GM23338 (cell line): ENCODE measurements at regions not wholly inside any gene's neighbourhood (a gene's known extent, or its start where the extent isn't known, plus 50 kb on each side); places are given as distances from the start of the nearest gene placed in this dataset.

Experiments
- ATAC-seq: fragments of 200-7000 bp; cut with Tn5 transposase; 3 replicates; pipeline ENCODE4 v1.9.1; 2020
- DNase-seq: peaks from one replicate; pipeline ENCODE4 v3.0.0-alpha.2; 2015; ENCODE audit warnings: low spot score
- H2AFZ ChIP-seq: fragments of 200-600 bp; sonication (generic); 2 replicates; pipeline ENCODE4 v1.8.0; 2016; ENCODE audit warnings: antibody characterized with exemption, mild to moderate bottlenecking, moderate library complexity
- H3F3A ChIP-seq: fragments of 200-600 bp; sonication (generic); replicated peaks from 2 replicates; pipeline ENCODE4 v1.8.0; 2017; ENCODE audit warnings: antibody characterized with exemption, mixed run types, low read depth
- H3K27ac ChIP-seq: fragments of 200-600 bp; sonication (generic); 2 replicates; pipeline ENCODE4 v1.6.1; 2016; ENCODE audit warnings: low read depth
- H3K27me3 ChIP-seq: fragments of 200-600 bp; sonication (generic); 2 replicates; pipeline ENCODE4 v1.8.0; 2016; ENCODE audit warnings: mild to moderate bottlenecking, mixed run types, moderate library complexity; ENCODE audit not compliant: insufficient read depth
- H3K36me3 ChIP-seq: fragments of 200-600 bp; sonication (generic); 2 replicates; pipeline ENCODE4 v1.8.0; 2016; ENCODE audit warnings: mild to moderate bottlenecking; ENCODE audit not compliant: insufficient read depth
- H3K4me1 ChIP-seq: fragments of 200-600 bp; sonication (generic); 2 replicates; pipeline ENCODE4 v1.8.0; 2016; ENCODE audit warnings: mild to moderate bottlenecking, moderate library complexity; ENCODE audit not compliant: insufficient read depth
- H3K4me2 ChIP-seq: fragments of 200-600 bp; sonication (generic); 2 replicates; pipeline ENCODE4 v1.7.1; 2017; ENCODE audit warnings: mixed run types
- H3K4me3 ChIP-seq: fragments of 200-600 bp; sonication (generic); 2 replicates; pipeline ENCODE4 v1.6.1; 2016; ENCODE audit warnings: mixed run types
- H3K79me2 ChIP-seq: fragments of 200-600 bp; sonication (generic); replicated peaks from 2 replicates; pipeline ENCODE4 v1.8.0; 2017; ENCODE audit warnings: mild to moderate bottlenecking; ENCODE audit not compliant: insufficient read depth
- H3K9me2 ChIP-seq: fragments of 200-600 bp; sonication (generic); 2 replicates; pipeline ENCODE4 v1.8.0; 2017; ENCODE audit not compliant: insufficient read depth
- H4K20me1 ChIP-seq: fragments of 200-600 bp; sonication (generic); replicated peaks from 2 replicates; pipeline ENCODE4 v1.8.0; 2017; ENCODE audit warnings: mild to moderate bottlenecking; ENCODE audit not compliant: insufficient read depth
- H3K27ac Mint-ChIP-seq: 2 replicates; pipeline ENCODE4 v1.8.0; 2020; ENCODE audit warnings: inconsistent platforms, mild to moderate bottlenecking, moderate library complexity, mixed read lengths
- H3K27me3 Mint-ChIP-seq: 3 replicates; pipeline ENCODE4 v1.8.0; 2022; ENCODE audit warnings: low read depth, mild to moderate bottlenecking, moderate library complexity, mixed read lengths, inconsistent platforms; ENCODE audit not compliant: insufficient read depth, poor library complexity
- H3K36me3 Mint-ChIP-seq: 3 replicates; pipeline ENCODE4 v1.8.0; 2021; ENCODE audit warnings: low read depth, mild to moderate bottlenecking, inconsistent platforms, moderate library complexity, mixed read lengths
- H3K4me1 Mint-ChIP-seq: 3 replicates; pipeline ENCODE4 v1.8.0; 2020; ENCODE audit warnings: mild to moderate bottlenecking, inconsistent platforms, mixed read lengths
- H3K4me3 Mint-ChIP-seq: 3 replicates; pipeline ENCODE4 v1.8.0; 2021; ENCODE audit warnings: moderate library complexity, mild to moderate bottlenecking, inconsistent platforms, mixed read lengths
- H3K9me3 Mint-ChIP-seq: 3 replicates; pipeline ENCODE4 v1.8.0; 2020; ENCODE audit warnings: moderate library complexity, mild to moderate bottlenecking, inconsistent platforms, mixed read lengths
- CREB1 ChIP-seq: fragments of 250-450 bp; sonication (Bioruptor Pico); IDR thresholded peaks from 2 replicates; pipeline ENCODE4 v1.5.0; 2020; ENCODE audit warnings: low read depth, mild to moderate bottlenecking, moderate library complexity
- CTCF ChIP-seq, 2 experiments: fragments of 200-600 bp in 1 of 2; sonication (generic) in 1 of 2; conservative IDR thresholded peaks; 2 replicates each; pipeline versions ENCODE4 v1.5.1 to v1.6.1; 2016 to 2017; ENCODE audit warnings: antibody characterized with exemption in 2 of 2, low read depth in 2 of 2, mild to moderate bottlenecking in 2 of 2, moderate library complexity in 1 of 2
- EZH2 ChIP-seq: fragments of 200-600 bp; sonication (generic); IDR thresholded peaks from one replicate; pipeline ENCODE4 v1.8.0; 2017; ENCODE audit warnings: antibody characterized with exemption, mild to moderate bottlenecking, low read depth; ENCODE audit not compliant: unreplicated experiment
- EZH2phosphoT487 ChIP-seq: fragments of 200-600 bp; sonication (generic); IDR thresholded peaks from one replicate; pipeline ENCODE4 v1.8.1; 2018; ENCODE audit warnings: antibody characterized with exemption; ENCODE audit not compliant: unreplicated experiment
- JUNB ChIP-seq: IDR thresholded peaks from one replicate; pipeline ENCODE4 v1.6.1; 2016; ENCODE audit warnings: antibody characterized with exemption; ENCODE audit not compliant: unreplicated experiment
- NANOG ChIP-seq: IDR thresholded peaks from 2 replicates; pipeline ENCODE4 v1.6.1; 2016; ENCODE audit warnings: antibody characterized with exemption, borderline replicate concordance
- STAT1 ChIP-seq: IDR thresholded peaks from one replicate; pipeline ENCODE4 v1.6.1; 2016; ENCODE audit warnings: antibody characterized with exemption; ENCODE audit not compliant: unreplicated experiment
- ZNF114 ChIP-seq: fragments of 250-450 bp; sonication (Bioruptor Pico); IDR thresholded peaks from 2 replicates; pipeline ENCODE4 v1.5.0; 2020; ENCODE audit warnings: mild to moderate bottlenecking, moderate library complexity
- ZNF331 ChIP-seq: fragments of 250-450 bp; sonication (Bioruptor Pico); IDR thresholded peaks from 2 replicates; pipeline ENCODE4 v1.5.0; 2020; ENCODE audit warnings: low read depth, mild to moderate bottlenecking, moderate library complexity
- TF ChIP-seq, protein P1 (sequence below): IDR thresholded peaks from 2 replicates; pipeline ENCODE4 v1.6.1; 2016; ENCODE audit warnings: antibody characterized with exemption
- TF ChIP-seq, protein P2 (sequence below): fragments of 250-450 bp; sonication (Bioruptor Pico); IDR thresholded peaks from 2 replicates; pipeline ENCODE4 v1.5.0; 2020; ENCODE audit warnings: mild to moderate bottlenecking, moderate library complexity
- TF ChIP-seq, protein P3 (sequence below): IDR thresholded peaks from one replicate; pipeline ENCODE4 v1.6.1; 2018; ENCODE audit warnings: antibody characterized with exemption; ENCODE audit not compliant: unreplicated experiment

DNA sequence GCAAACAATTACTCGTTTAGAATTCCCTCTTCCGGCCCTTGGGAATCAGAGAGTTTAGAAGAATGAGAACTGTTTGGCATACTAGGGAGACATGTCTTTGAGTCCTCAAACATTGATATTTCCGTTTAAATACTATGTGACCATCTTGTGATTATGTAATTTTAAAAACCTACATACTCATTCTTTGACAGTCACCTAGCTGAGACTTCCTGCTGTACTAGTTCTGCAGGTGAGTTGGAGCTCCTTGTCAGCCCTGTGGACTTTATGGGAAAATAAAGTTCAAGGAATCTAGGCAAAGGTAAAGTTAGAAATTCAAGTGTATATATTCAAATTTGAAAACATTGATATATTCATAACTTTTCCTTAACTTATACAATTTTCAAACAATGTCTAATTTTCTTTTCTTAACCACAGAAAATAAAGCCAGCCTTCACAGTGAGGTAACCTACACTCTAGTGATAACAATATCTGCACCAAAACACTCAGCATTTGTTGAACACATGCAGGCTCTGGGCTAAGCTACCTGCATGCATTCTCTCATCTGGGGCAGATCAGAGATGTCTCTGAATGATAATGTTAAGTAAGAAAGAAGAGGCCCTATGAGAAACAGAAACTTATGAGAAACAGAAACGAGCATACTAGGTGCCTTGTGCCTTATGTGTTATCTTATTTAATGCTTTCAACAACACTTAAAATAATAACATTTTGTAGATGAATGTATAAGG, 67.0 kb upstream of the BACE2 start:
- DNase-seq = no peak
- Histone ChIP-seq H4K20me1 (no peaks in the 10 kb centered on the region), H3K9me2 (no peaks in the 10 kb centered on the region), H2AFZ (no peak overlapping the region), H3K36me3 (no peaks in the 10 kb centered on the region; the same call in 1 of the 2 replicates), H3K4me1 (no peaks in the 10 kb centered on the region), H3K27me3 (no peaks in the 10 kb centered on the region), H3K27ac (no peak overlapping the region), H3F3A (no peaks in the 10 kb centered on the region), H3K4me3 (no peak overlapping the region), H3K4me2 (no peak overlapping the region), H3K79me2 (no peaks in the 10 kb centered on the region)
- TF ChIP-seq EZH2 = no peak
- TF ChIP-seq ZNF331 (CRISPR knock-in tag) = no peak
- no peak for TF ChIP-seq STAT1
- TF ChIP-seq, protein P1, sequence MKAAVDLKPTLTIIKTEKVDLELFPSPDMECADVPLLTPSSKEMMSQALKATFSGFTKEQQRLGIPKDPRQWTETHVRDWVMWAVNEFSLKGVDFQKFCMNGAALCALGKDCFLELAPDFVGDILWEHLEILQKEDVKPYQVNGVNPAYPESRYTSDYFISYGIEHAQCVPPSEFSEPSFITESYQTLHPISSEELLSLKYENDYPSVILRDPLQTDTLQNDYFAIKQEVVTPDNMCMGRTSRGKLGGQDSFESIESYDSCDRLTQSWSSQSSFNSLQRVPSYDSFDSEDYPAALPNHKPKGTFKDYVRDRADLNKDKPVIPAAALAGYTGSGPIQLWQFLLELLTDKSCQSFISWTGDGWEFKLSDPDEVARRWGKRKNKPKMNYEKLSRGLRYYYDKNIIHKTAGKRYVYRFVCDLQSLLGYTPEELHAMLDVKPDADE = no peak
- no peak for TF ChIP-seq CTCF (conservative IDR thresholded peaks at IDR 0.05; ENCODE audit: low read depth in 2 of 2)
- TF ChIP-seq ZNF114 (CRISPR knock-in tag) = no peak
- TF ChIP-seq, protein P2, sequence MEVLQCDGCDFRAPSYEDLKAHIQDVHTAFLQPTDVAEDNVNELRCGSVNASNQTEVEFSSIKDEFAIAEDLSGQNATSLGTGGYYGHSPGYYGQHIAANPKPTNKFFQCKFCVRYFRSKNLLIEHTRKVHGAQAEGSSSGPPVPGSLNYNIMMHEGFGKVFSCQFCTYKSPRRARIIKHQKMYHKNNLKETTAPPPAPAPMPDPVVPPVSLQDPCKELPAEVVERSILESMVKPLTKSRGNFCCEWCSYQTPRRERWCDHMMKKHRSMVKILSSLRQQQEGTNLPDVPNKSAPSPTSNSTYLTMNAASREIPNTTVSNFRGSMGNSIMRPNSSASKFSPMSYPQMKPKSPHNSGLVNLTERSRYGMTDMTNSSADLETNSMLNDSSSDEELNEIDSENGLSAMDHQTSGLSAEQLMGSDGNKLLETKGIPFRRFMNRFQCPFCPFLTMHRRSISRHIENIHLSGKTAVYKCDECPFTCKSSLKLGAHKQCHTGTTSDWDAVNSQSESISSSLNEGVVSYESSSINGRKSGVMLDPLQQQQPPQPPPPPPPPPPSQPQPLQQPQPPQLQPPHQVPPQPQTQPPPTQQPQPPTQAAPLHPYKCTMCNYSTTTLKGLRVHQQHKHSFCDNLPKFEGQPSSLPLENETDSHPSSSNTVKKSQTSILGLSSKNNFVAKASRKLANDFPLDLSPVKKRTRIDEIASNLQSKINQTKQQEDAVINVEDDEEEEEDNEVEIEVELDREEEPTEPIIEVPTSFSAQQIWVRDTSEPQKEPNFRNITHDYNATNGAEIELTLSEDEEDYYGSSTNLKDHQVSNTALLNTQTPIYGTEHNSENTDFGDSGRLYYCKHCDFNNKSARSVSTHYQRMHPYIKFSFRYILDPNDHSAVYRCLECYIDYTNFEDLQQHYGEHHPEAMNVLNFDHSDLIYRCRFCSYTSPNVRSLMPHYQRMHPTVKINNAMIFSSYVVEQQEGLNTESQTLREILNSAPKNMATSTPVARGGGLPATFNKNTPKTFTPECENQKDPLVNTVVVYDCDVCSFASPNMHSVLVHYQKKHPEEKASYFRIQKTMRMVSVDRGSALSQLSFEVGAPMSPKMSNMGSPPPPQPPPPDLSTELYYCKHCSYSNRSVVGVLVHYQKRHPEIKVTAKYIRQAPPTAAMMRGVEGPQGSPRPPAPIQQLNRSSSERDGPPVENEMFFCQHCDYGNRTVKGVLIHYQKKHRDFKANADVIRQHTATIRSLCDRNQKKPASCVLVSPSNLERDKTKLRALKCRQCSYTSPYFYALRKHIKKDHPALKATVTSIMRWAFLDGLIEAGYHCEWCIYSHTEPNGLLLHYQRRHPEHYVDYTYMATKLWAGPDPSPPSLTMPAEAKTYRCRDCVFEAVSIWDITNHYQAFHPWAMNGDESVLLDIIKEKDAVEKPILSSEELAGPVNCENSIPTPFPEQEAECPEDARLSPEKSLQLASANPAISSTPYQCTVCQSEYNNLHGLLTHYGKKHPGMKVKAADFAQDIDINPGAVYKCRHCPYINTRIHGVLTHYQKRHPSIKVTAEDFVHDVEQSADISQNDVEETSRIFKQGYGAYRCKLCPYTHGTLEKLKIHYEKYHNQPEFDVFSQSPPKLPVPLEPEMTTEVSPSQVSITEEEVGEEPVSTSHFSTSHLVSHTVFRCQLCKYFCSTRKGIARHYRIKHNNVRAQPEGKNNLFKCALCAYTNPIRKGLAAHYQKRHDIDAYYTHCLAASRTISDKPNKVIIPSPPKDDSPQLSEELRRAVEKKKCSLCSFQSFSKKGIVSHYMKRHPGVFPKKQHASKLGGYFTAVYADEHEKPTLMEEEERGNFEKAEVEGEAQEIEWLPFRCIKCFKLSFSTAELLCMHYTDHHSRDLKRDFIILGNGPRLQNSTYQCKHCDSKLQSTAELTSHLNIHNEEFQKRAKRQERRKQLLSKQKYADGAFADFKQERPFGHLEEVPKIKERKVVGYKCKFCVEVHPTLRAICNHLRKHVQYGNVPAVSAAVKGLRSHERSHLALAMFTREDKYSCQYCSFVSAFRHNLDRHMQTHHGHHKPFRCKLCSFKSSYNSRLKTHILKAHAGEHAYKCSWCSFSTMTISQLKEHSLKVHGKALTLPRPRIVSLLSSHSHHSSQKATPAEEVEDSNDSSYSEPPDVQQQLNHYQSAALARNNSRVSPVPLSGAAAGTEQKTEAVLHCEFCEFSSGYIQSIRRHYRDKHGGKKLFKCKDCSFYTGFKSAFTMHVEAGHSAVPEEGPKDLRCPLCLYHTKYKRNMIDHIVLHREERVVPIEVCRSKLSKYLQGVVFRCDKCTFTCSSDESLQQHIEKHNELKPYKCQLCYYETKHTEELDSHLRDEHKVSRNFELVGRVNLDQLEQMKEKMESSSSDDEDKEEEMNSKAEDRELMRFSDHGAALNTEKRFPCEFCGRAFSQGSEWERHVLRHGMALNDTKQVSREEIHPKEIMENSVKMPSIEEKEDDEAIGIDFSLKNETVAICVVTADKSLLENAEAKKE (CRISPR knock-in tag) = no peak
- no peak for TF ChIP-seq JUNB
- TF ChIP-seq NANOG = no peak
- no peak for TF ChIP-seq EZH2phosphoT487
- no peak for TF ChIP-seq CREB1 (CRISPR knock-in tag)
- TF ChIP-seq, protein P3, sequence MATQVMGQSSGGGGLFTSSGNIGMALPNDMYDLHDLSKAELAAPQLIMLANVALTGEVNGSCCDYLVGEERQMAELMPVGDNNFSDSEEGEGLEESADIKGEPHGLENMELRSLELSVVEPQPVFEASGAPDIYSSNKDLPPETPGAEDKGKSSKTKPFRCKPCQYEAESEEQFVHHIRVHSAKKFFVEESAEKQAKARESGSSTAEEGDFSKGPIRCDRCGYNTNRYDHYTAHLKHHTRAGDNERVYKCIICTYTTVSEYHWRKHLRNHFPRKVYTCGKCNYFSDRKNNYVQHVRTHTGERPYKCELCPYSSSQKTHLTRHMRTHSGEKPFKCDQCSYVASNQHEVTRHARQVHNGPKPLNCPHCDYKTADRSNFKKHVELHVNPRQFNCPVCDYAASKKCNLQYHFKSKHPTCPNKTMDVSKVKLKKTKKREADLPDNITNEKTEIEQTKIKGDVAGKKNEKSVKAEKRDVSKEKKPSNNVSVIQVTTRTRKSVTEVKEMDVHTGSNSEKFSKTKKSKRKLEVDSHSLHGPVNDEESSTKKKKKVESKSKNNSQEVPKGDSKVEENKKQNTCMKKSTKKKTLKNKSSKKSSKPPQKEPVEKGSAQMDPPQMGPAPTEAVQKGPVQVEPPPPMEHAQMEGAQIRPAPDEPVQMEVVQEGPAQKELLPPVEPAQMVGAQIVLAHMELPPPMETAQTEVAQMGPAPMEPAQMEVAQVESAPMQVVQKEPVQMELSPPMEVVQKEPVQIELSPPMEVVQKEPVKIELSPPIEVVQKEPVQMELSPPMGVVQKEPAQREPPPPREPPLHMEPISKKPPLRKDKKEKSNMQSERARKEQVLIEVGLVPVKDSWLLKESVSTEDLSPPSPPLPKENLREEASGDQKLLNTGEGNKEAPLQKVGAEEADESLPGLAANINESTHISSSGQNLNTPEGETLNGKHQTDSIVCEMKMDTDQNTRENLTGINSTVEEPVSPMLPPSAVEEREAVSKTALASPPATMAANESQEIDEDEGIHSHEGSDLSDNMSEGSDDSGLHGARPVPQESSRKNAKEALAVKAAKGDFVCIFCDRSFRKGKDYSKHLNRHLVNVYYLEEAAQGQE = no peak
- Mint-ChIP-seq H3K27me3 (no peaks in the 10 kb centered on the region), H3K36me3 (peaks cover 14% of the 10 kb centered on the region), H3K27ac (no peak overlapping the region), H3K9me3 (peaks cover 93% of the 10 kb centered on the region), H3K4me3 (no peak overlapping the region), H3K4me1 (no peaks in the 10 kb centered on the region)
- ATAC-seq = no peak
